ENCODE measurements at regions not wholly inside any gene's neighbourhood (a gene's known extent, or its start where the extent isn't known, plus 50 kb on each side); places are given as distances from the start of the nearest gene placed in this dataset.

GRCh38 chr20:63132715-63133471 is 83.0 kb downstream of the YTHDF1 start:
- no peak for TF ChIP-seq CTCF (conservative IDR thresholded peaks at IDR 0.05 in 1 of 2, IDR thresholded peaks at IDR 0.05 in 1 of 2; ENCODE audit: extremely low read depth in 1 of 2, insufficient read depth in 1 of 2, low read depth in 1 of 2, low read length in 2 of 2)
- TF ChIP-seq EZH2 (IDR thresholded peaks at IDR 0.05; ENCODE audit: borderline replicate concordance, low read length), result no peak
